ENCODE measurements at regions not wholly inside any gene's neighbourhood (a gene's known extent, or its start where the extent isn't known, plus 50 kb on each side); places are given as distances from the start of the nearest gene placed in this dataset.

GRCh38 chr17:77462090-77462489 is 321.3 kb downstream of the SEC14L1 start:
- Histone ChIP-seq H4K5ac (ENCODE audit: insufficient read length, low read depth, low read length) (no peak overlapping the region), H3K27me3 (replicated peaks in 1 of 4; ENCODE audit: control insufficient read depth in 3 of 4, extremely low read depth in 1 of 4, insufficient read depth in 3 of 4, low read length in 3 of 4) (no peaks in the 10 kb centered on the region), H2BK5ac (ENCODE audit: low read depth, low read length) (no peak overlapping the region), H2BK120ac (replicated peaks; ENCODE audit: low read depth, low read length) (no peak overlapping the region), H3K9me3 (ENCODE audit: insufficient read depth in 2 of 2, low read depth in 1 of 2, low read length in 1 of 2) (no peaks in the 10 kb centered on the region), H3K9ac (replicated peaks in 1 of 4; ENCODE audit: extremely low read depth in 1 of 4, low read depth in 3 of 4, low read length in 3 of 4) (no peak overlapping the region), H3K56ac (replicated peaks; ENCODE audit: insufficient read length, low read depth, low read length) (no peak overlapping the region), H3K4me2 (ENCODE audit: insufficient read depth in 1 of 2, low read depth in 2 of 2, low read length in 2 of 2) (no peak overlapping the region), H4K8ac (ENCODE audit: extremely low read depth, insufficient read depth, low read length) (no peak overlapping the region), H2BK12ac (ENCODE audit: low read depth, low read length) (no peak overlapping the region), H3K23me2 (ENCODE audit: low read depth, low read length) (0 out of 2 replicates have a peak, but pooled peaks cover 2% of the 10 kb centered on the region), H3K14ac (ENCODE audit: insufficient read length) (no peak overlapping the region), H3K4ac (replicated peaks; ENCODE audit: insufficient read length, low read depth, low read length) (no peak overlapping the region), H3K79me2 (ENCODE audit: control insufficient read depth in 1 of 2, insufficient read depth in 2 of 2, low read length in 2 of 2) (peaks cover 7 to 80% of the 10 kb centered on the region in 2 experiments; a peak in 3 of 4 replicates), H3K27ac (ENCODE audit: low read depth, low read length) (no peak overlapping the region), H3K4me1 (replicated peaks in 1 of 4; ENCODE audit: control insufficient read depth in 3 of 4, insufficient read depth in 4 of 4, low read length in 3 of 4) (peaks cover 14 to 28% (median 23%) of the 10 kb centered on the region in 4 experiments), H3K36me3 (ENCODE audit: control insufficient read depth in 2 of 4, insufficient read depth in 4 of 4, low read length in 3 of 4) (no peaks in the 10 kb centered on the region), H3K18ac (ENCODE audit: extremely low read depth, low read length) (no peak overlapping the region), H3K79me1 (ENCODE audit: low read depth, low read length) (peaks cover 5% of the 10 kb centered on the region; the same call in 1 of the 2 replicates), H4K91ac (replicated peaks; ENCODE audit: insufficient read length, low read length) (no peak overlapping the region), H2AFZ (ENCODE audit: low read length) (no peak overlapping the region), H3K4me3 (ENCODE audit: extremely low read depth in 1 of 4, insufficient read depth in 2 of 4, low read depth in 3 of 4, low read length in 4 of 4) (no peak overlapping the region), H2BK15ac (ENCODE audit: low read length) (no peak overlapping the region), H4K20me1 (replicated peaks in 1 of 2; ENCODE audit: control insufficient read depth in 1 of 2, insufficient read depth in 2 of 2, low read length in 2 of 2) (peaks cover 8 to 13% of the 10 kb centered on the region in 2 experiments), H3K23ac (ENCODE audit: insufficient read length) (no peak overlapping the region), H2BK20ac (ENCODE audit: low read length) (no peak overlapping the region), H2AK5ac (ENCODE audit: low read depth, low read length) (no peak overlapping the region)
- no peak for FAIRE-seq
- WGBS, 2 experiments (ENCODE audit: extremely low coverage in 1 of 2, insufficient coverage in 1 of 2, insufficient read length in 1 of 2, insufficient replicate concordance in 2 of 2, low coverage in 1 of 2, low lambda C conversion rate in 2 of 2, missing lambda C conversion rate in 1 of 2), result 84% methylated on average over 11 of the region's 11 CpGs; no CpG with 5 or more reads in 1 of the 2 experiments
- no peak for DNase-seq (ENCODE audit: low read depth in 1 of 2, low spot score in 2 of 2)
- 0 out of 2 replicates have a peak, but pooled peaks have one; percentile 5 for TF ChIP-seq E2F6 (IDR thresholded peaks at IDR 0.05)
- TF ChIP-seq SP2 (IDR thresholded peaks at IDR 0.05; ENCODE audit: low read length), result no peak
- no peak for TF ChIP-seq CHD1 (IDR thresholded peaks at IDR 0.05; ENCODE audit: low read depth, low read length)
- ChIA-PET CTCF (ENCODE audit: partially characterized antibody) (interaction anchor here (1.2 to 2.2 kb wide), 5 partner anchors 13 to 39 kb away, joined by 3 to 9 read pairs (median 4); no protein-coding TSS in a partner anchor), POLR2A (ENCODE audit: partially characterized antibody) (no interaction called here)
